Head of caudate nucleus (tissue), 42 donors: ENCODE measurements at regions not wholly inside any gene's neighbourhood (a gene's known extent, or its start where the extent isn't known, plus 50 kb on each side); places are given as distances from the start of the nearest gene placed in this dataset.
"Not testable (repeated sequence)": the region's sequence is repeated elsewhere in the genome, so short reads cannot be mapped to it uniquely, and the experiment has no call there.

ENCODE experiments used
- DNase-seq, 42 donors: peaks; one replicate each; pipeline versions ENCODE4 v3.0.0 to v3.0.0-alpha.2; 2020 to 2021; ENCODE audit warnings: mixed read lengths in 7 of 42
- intact Hi-C: fragments of 100-400 bp; cut with DNase I; formaldehyde crosslinking; loops from one replicate; pipeline ENCODE4 v1.15.0; 2022

DNA sequence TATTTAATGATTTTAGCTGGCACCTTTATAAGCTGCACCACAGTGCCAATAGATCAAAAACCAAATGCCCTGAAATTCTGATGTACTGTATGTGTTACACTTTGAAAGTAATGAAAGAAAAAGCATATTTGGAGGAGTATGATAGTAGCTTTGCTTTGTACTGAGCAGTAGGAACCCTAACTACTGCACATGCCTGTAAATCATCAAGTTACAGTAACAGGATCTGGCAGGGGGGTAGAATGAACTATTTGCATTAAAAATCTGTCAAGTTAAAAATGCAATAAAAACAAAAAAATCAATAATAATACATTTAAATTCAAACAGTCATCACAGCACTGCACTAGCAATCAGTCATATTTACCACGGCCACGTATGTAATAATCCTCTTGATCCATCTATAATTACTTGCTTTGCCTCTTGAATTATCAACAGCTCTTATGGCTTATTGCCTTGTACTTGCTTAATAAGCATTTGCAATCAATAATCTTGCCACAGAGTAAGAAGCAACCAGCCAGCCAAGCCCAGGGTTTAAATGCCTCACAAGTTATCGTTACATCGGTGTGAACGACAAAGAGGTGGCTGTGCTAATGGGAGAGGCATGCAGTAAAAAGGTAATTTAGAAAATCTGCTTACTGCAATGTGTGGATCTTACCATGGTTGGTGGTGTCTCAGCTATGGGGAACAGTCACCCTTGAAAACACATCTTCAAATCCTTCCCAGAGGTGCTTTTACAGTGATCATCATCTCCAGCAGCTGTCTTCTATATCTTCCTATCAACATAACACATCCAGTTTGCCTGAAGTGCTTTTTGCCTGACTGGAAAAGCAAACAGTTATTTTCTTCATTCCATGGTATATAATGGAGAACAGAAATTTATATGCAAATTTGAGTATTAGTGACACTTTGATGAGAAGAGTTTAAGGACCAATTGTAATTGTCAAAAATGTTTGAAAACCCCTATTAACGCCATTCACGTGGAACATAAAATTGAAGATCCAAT lies 1812.1 kb upstream of the ADGRL3 start:
- DNase-seq: no peak

GRCh38 chr4:59393780-59394179 lies 1806.3 kb upstream of the ADGRL3 start:
- DNase-seq: no peak
- intact Hi-C loops: no loop called here

More for the DNA sequence above, 1812.1 kb upstream of the ADGRL3 start:
- intact Hi-C loops: no loop called here

GRCh38 chr4:59400334-59400733 lies 1799.8 kb upstream of the ADGRL3 start:
- no peak for DNase-seq
- intact Hi-C loops: no loop called here

GRCh38 chr4:59409647-59410046 lies 1790.5 kb upstream of the ADGRL3 start:
- no peak for DNase-seq
- intact Hi-C loops: no loop called here

DNA sequence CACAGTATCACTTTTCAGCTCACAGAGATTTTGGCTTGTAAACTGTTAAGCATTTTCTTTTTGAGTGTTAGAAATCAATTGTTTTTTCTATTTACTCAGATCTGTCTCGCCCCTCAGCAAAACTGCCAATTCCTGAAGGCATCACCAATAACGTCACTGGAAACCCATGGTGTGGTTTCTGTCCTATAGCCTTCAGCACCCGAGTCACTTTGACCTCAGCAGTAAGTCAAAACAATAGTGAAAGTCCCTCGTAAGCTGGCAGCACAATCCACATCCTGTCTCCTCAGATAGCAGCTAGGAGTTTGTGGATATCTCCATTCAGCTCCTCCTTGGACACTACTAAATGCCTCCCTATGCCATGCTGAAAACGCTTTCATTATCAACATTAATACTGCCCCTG lies 1787.4 kb upstream of the ADGRL3 start:
- no peak for DNase-seq
- intact Hi-C loops: no loop called here

GRCh38 chr4:59455751-59456150 lies 1744.4 kb upstream of the ADGRL3 start:
- intact Hi-C loops: no loop called here
- no peak for DNase-seq

GRCh38 chr4:59457576-59457975 lies 1742.5 kb upstream of the ADGRL3 start:
- intact Hi-C loops: no loop called here
- DNase-seq: no peak

DNA sequence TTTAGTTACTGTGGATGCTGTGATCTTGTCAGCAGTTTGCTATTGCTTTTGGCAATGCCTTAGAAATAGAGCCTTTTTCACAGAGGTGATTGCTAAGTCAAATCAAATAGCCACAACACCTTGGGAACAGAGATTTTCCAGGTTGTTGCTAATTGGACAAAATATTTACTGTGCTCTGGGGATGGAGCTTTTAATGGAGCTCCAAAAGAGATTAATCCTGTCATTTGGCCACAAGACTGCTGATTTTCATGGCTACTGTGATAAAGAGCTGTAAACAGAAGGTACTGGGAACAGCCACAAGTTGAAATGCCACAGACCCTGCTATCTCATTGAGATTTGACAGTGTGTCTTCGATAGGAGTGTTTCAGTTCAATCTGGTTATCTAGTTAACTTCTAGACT lies 1715.2 kb upstream of the ADGRL3 start:
- intact Hi-C loops: no loop called here
- no peak for DNase-seq

- intact Hi-C loops: no loop called here
- DNase-seq: no peak
These were observed 1700.0 kb upstream of the ADGRL3 start for GRCh38 chr4:59500103-59500502.

GRCh38 chr4:59503731-59504130 lies 1696.4 kb upstream of the ADGRL3 start:
- intact Hi-C loops: no loop called here
- DNase-seq: no peak

GRCh38 chr4:59511809-59512208 lies 1688.3 kb upstream of the ADGRL3 start:
- intact Hi-C loops, DNase-seq: not testable (repeated sequence)

GRCh38 chr4:59517007-59517406 lies 1683.1 kb upstream of the ADGRL3 start:
- intact Hi-C loops: no loop called here
- no peak for DNase-seq

DNA sequence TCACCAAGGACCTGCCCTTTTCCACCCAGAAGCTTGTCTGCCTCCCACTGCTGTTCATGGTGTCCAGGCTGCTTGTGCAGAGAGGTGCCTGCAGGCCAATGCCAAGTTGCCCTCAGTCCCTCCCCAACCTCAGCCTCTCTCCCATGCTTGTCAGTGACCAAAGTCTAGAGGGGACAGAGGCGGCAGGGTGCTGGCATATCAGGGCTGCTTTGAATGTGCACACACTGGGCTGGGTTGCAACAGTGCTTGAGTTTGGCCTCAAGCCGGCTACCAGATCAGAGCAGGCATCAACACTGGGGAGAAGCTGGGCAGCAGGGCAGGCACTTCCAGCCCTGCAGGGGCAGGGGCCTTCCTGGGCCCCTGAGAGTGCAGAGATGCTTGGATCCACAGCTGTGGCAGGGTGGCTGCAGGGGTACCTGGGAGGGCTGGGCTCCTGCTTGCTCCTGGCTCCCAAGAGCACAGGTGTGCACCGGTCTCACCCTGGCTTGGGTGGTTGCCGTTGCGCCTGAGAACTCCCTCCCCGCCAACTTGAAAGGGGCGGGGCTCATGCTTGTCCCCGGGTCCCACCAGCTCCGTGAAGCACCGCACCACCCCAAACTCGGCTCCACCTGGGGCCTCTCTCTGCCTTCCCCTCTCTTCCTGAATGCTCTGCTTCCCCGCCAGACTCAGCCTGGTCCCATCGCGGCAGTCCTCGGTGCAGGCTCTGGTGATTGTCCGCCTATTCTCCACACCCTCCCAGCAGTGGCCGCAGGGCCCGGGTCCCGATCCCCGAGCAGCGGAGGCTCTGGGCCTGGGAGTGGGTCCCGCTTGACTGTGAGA lies 1681.9 kb upstream of the ADGRL3 start:
- intact Hi-C loops: no loop called here
- no peak for DNase-seq

DNA sequence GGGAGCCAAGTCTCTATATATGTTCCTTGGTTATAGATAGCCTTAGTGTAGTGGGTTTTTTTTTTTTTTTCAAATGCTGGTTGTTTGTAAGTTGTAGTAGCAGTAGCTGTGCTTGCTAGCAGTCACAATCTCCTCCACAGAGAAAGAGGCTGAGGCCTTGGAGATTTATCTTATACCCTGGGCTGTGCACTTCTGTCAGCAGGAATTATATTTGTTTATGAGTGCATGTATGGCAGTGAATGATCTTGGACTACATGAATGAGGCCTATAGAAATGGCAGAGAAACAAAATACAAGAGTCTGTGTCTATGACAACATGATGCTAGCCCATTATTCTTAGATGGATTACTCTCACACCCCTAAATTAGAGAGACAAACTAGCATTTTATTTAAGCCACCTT lies 1674.2 kb upstream of the ADGRL3 start:
- intact Hi-C loops: loop anchor here (5.0 kb wide), 1 partner anchor 496 kb away; no protein-coding TSS in a partner anchor
- no peak for DNase-seq

DNA sequence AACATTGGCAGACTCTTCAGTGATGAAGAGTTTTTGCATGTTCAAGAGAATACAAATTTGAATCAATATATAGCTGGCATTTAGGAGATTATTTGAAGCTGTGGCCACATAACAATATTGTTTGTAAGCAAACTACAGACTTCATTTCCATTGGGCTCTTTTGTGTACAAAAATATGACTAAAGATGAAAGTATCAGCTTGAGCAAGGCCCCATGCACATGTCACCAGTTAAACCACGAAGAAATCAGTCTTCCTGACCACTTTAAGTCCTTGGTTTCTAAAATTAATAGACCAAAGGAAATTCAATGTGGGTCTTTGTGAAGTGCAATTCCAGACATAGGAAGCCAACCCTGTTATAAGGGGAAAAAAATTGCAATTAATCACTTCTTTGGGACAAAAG lies 1664.6 kb upstream of the ADGRL3 start:
- DNase-seq: no peak
- intact Hi-C loops: no loop called here

- intact Hi-C loops: no loop called here
- DNase-seq: no peak
These were observed 1663.7 kb upstream of the ADGRL3 start for GRCh38 chr4:59536428-59536827.

DNA sequence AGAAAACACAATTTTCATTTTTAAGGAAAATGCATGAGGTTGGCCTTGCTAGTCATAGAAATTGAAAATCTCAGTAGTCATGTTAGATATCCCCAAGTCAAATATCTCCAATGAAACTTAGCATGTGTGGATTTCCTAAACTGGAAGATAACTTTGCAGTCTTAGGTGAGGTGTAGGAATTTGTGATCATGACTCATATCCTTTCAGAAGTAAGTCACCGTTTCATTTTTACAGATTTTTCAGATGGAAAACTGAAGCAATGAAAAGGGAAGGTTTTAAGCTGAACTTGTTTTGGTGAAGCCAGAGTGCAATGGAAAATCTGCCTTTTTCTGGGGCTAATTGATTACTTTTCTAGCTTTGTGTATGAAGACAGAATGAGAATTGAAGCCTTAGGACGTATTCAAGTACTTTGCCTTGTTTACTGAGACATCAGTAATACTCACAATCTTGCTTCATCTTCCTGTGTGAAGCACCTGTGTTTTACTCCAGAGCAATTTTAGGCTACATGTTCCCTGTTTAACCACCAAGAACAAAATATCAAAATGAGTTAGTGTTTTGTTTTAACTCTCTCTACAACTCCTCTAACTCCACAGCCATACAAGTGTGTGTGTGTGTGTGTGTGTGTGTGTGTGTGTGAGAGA lies 1662.8 kb upstream of the ADGRL3 start:
- DNase-seq: no peak
- intact Hi-C loops: no loop called here

DNA sequence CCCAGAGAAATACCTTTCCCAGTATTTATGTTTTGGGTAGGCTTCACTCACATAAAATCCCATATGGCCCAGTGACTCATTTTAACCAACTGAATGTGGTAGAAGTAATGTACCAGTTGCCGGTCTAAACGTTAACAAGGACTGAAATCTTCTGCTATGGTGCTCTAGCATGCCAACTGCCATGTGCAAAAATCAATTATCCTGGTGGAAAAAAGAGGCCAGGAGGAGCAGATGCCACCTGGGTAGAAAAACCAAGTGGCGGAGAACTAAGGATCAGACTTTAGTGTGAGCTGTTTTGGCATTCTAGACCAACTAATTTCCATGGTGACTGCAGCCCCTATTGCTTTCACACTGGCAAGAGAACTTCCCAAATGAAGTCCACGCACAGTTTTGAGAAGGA lies 1660.7 kb upstream of the ADGRL3 start:
- intact Hi-C loops: no loop called here
- DNase-seq: no peak

DNA sequence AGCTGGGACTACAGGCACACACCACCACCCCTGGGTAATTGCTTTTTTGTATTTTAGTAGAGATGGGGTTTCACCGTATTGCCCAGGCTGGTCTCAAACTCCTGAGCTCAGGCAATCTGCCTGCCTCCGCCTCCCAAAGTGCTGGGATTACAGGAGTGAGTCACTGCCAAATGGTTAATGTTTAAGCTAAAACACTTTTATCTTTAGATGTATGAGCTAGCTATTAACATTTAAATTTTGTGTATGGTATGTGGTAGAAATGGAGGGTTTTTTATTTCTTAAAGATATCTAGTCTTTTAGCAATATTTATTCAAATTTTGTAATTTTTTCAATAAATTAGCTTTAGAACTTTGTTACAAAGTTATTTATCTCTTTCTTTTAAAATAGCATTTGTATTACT lies 1659.8 kb upstream of the ADGRL3 start:
- intact Hi-C loops: no loop called here
- no peak for DNase-seq
